HG03159 (cell line): ENCODE measurements at regions not wholly inside any gene's neighbourhood (a gene's known extent, or its start where the extent isn't known, plus 50 kb on each side); places are given as distances from the start of the nearest gene placed in this dataset.
A peak's percentile ranks its signal among the peaks of the same experiment; 100 is the strongest.

ENCODE experiments used
- ATAC-seq: cut with Tn5 transposase; IDR thresholded peaks from one replicate; pipeline ENCODE4 v1.9.1; 2021; ENCODE audit warnings: mild to moderate bottlenecking, moderate library complexity; ENCODE audit not compliant: unreplicated experiment

DNA sequence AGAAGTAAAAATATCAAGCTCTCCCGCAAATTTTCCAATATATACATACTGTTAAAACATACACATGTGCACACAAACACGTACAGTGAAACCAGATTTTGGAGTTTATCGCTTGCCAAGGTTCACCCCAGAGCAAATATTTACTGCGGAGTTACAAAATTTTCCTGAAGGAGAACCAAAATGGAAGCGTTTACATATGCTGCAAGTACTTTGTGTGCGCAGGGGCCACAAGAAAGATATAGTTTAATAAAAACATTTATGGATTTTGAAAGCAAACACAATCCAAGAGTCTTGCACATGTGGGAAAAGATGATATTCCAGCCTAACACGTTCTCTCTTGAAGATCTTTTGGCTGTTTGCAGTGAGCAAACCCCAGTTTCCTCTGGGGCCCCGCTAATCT lies 301.3 kb upstream of the NFE2L3 start:
- ATAC-seq: no peak

GRCh38 chr7:25851332-25852210 lies 300.4 kb upstream of the NFE2L3 start:
- peak; percentile 47 for ATAC-seq

DNA sequence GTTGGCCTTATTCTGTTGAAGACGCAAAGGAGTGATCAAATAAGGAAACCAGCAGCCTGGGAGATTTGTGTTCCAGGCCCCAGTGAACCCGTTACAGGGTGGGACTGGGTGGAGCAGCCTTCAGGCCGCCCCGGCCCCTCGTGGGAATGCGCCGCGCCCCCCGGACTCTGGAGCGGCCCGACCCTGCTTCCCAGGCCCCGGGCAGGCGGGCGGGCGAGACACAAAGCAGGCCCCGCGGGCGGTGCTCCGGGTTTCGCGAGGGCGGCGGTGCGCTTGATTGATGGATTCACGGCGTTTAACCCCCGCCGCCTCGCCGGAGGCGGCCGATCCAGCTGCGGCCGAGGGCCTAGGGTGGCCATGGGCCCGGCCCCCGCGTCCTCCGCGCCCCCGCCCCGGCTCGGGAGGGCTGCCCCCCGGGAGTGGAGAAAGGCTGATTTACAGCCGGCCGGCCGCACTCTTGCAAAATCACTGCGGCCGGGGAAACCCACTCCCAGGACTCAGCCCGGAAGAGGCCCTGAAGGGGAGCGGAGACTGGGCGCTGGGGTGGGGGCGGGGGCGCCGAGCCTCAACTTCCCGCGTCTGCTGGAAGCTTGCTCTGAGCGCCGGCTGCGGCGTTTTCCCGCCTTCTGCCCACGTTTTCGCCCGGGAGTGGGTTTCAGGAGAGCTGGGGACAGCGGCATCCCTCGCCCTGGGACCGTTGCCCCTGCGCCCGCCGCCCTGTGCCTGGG lies 299.6 kb upstream of the NFE2L3 start:
- no peak for ATAC-seq

DNA sequence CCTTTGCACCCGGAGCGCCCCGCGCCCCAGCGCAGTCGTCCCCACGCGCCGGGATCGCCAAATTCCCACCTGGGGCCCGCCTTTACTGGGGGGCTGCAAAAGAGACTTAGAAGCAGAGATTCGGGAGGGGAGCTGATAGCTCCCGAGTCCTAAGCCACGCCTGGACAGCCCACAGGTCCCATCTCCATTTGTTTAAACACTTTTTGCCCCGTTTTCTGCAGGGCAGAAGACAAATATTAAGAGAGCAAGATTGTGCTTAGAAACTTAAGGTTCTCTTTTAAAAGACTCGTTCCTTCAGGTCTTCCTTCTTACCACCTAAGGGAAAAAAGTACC lies 299.1 kb upstream of the NFE2L3 start:
- no peak for ATAC-seq

- no peak for ATAC-seq
These were observed 298.7 kb upstream of the NFE2L3 start for GRCh38 chr7:25853314-25853713.

- no peak for ATAC-seq
These were observed 297.9 kb upstream of the NFE2L3 start for GRCh38 chr7:25854059-25854458.

- ATAC-seq: peak; percentile 33
These were observed 297.1 kb upstream of the NFE2L3 start for GRCh38 chr7:25854608-25855497.

DNA sequence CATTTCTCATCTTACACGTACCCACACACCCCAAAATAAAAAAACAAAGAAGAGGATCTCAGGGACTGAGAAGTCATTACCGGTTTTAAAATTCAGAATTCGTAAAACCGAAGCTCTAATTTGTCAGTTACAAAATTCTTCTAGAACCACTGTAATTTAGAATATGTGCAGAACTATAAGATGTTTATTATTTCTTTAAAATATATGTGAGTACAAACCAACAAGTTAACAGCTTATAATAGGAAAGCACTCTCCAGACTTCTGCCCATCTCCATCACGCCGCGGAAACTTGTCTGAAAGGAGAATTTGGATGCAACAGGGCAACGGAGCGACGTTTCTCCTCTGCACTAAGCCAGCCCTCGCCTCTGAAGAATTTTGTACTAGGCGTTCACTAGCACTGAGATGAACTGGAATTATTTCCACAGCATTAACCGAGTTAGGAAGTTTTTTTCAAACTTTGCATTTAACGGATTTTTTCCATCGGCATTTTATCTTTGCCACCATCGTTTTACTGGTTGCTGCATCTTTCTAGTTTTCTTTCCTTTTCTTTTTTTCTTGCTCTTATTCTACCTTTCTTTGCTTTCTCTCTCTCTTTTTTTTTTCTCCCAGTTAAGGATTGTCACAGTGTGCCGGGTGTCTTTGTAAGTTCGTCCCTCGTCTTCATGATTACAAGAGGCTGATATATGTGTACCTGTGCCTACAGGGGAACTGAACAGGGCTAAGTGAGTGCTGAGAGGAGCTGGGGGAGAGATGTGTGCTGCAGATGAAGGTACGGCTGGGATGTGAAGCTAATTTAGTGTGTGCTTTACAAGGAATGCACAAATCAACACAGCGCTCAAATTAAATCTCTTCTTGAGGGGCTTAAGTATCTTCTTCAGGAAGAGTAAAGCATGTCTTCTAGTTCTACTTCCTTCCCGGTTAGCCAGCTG lies 295.9 kb upstream of the NFE2L3 start:
- ATAC-seq: no peak

GRCh38 chr7:25857376-25858067 lies 294.5 kb upstream of the NFE2L3 start:
- ATAC-seq: no peak

DNA sequence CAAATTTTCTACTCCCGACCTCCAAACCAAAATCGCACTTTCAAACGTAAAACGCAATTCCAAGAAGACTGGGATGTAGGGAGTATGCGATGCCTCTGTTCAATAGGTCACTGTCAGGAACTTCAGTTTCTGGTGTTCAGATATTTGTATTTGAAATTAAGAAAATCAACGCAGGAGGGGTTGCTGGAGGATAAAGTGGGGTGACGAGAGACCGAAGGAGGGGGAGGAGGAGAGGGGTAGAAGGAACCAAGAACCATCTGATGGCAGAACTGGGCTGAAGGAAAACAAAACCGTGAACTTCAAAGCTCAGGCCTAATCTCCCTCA lies 293.8 kb upstream of the NFE2L3 start:
- ATAC-seq: no peak

GRCh38 chr7:25858525-25859411 lies 293.2 kb upstream of the NFE2L3 start:
- ATAC-seq: no peak

- no peak for ATAC-seq
These were observed 292.4 kb upstream of the NFE2L3 start for GRCh38 chr7:25859412-25860274.

DNA sequence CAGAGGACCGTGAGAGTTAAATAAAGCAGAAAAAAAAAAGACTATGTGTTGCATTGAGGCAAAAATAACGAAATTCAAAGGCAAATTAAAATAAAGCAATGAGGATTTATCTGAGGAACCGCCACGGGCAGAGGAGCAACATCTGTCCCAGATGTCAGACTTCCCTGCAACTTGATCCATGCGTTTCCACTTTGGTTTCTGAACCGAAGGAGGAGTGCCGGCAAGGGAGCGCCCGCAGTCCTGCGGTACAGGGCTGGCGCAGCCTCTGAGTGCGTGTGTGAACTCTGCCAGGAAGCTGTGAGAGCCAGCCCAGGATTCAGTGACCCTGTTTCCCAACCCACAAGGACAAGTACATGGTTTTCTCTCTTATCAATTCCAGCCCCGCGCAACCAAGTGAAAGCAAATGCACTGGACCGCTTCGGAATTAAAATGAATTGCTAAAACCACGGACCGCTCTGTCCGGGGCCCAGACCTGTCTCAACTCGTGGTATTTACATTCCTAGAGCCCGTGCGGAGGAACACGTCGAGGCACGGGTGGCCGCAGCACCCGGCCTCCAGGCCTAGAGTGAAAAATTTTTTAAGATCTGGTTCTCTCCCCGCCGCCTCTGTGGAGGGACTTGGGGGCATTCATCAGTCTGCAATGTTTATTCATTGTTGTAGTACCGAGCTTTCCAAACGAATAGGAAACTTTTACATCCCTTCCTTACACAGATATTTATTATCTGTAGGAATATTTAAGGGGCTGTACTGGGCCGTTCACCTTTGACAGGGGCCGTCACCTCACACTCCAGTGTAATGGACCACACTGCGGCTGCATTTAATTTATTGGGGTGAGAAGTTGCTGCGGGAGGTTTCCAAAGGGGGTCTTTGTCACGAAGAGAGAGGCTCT lies 291.5 kb upstream of the NFE2L3 start:
- ATAC-seq: no peak

DNA sequence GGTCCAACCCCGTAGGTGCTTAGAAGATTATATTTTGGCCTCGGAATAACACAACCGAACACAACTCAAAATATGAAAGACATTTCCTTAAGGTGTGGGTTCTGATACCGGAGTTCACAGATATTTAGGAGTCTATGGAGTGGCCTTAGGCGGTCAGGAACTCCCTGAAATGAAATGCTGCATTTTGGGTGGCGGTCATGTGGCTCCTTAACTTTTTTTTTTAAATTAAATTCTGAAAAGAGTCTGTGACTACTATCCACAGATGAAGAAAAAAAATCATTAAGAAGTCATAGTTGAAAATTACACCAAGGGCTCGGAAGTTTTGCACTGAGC lies 290.9 kb upstream of the NFE2L3 start:
- no peak for ATAC-seq

DNA sequence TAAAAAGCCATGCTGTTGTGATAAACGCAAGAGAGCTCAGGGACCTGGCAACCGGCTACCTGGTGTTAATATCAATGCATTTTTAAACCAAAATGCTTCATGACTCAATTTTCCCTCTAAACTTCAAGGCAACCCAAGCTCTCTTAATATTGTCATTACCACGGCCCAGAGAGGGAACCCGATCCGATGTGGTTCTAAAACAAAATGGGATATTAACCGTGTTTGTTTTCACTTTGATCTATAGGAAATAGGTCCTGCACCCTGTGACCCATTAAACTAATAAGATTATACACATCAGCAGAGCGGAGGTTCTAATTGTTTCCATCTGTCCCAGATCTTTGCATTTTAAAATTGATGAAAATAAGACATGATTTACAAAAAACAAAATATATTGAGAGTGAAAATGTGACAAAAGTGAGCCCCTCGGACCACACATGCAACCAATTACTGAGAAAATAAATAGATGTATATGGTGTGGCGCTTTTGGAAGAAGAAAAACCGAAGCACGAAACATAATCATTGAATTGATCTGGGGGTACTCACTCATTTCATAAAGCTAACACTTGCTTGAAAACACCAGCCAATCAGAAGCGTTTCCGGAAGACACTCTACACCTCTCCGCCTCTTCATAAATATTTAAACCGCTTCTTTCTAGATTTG lies 290.3 kb upstream of the NFE2L3 start:
- no peak for ATAC-seq

GRCh38 chr7:25862261-25863004 lies 289.6 kb upstream of the NFE2L3 start:
- peak; percentile 94 for ATAC-seq
